Type B pancreatic cell (in vitro differentiated cells): ENCODE measurements at regions not wholly inside any gene's neighbourhood (a gene's known extent, or its start where the extent isn't known, plus 50 kb on each side); places are given as distances from the start of the nearest gene placed in this dataset.

Source experiments
- DNase-seq: peaks from one replicate; pipeline ENCODE4 v3.0.0; 2021; ENCODE audit warnings: mixed read lengths; ENCODE audit not compliant: unreplicated experiment; ENCODE audit errors: extremely low spot score
- H3K27ac Mint-ChIP-seq: 2 replicates; pipeline ENCODE4 v1.8.0; 2021; ENCODE audit warnings: mild to moderate bottlenecking, mixed read lengths
- H3K27me3 Mint-ChIP-seq: 2 replicates; pipeline ENCODE4 v1.8.0; 2021; ENCODE audit warnings: mixed read lengths
- H3K36me3 Mint-ChIP-seq: 2 replicates; pipeline ENCODE4 v1.8.0; 2021; ENCODE audit warnings: mixed read lengths
- H3K4me1 Mint-ChIP-seq: one replicate; pipeline ENCODE4 v1.8.0; 2021; ENCODE audit warnings: mixed read lengths; ENCODE audit not compliant: unreplicated experiment
- H3K4me3 Mint-ChIP-seq: 2 replicates; pipeline ENCODE4 v1.8.0; 2021; ENCODE audit warnings: mild to moderate bottlenecking, mixed read lengths
- H3K9me3 Mint-ChIP-seq: 2 replicates; pipeline ENCODE4 v1.8.0; 2021; ENCODE audit warnings: mixed read lengths
- TF ChIP-seq, protein P1 (sequence below): fragments of 200-600 bp; sonication (generic); conservative IDR thresholded peaks from 2 replicates; pipeline ENCODE4 v1.5.0; 2021; ENCODE audit warnings: antibody characterized with exemption, mild to moderate bottlenecking

DNA sequence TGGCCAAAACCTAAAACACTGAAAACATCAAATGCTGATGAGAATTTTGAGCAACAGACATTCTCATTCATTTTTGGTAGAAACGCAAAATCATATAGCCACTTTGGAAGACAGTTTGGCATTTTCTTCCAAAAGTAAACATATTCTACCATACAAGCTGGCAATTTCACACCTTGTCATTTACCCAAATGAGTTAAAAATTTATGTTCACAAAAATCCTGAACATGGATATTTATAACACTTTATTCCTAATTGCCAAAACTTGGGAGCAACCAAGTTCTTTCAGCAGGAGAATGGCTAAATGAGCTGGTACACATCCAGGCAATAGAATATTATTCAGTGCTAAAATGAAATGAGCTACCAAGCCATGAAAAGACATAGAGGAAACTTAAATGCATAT, 1270.1 kb upstream of the ACO1 start:
- H3K27ac Mint-ChIP-seq = no peak overlapping the region
- no peaks in the 10 kb centered on the region for H3K9me3 Mint-ChIP-seq
- no peaks in the 10 kb centered on the region for H3K36me3 Mint-ChIP-seq
- no peak for DNase-seq
- H3K4me3 Mint-ChIP-seq = no peak overlapping the region
- H3K4me1 Mint-ChIP-seq = no peaks in the 10 kb centered on the region
- TF ChIP-seq, protein P1, sequence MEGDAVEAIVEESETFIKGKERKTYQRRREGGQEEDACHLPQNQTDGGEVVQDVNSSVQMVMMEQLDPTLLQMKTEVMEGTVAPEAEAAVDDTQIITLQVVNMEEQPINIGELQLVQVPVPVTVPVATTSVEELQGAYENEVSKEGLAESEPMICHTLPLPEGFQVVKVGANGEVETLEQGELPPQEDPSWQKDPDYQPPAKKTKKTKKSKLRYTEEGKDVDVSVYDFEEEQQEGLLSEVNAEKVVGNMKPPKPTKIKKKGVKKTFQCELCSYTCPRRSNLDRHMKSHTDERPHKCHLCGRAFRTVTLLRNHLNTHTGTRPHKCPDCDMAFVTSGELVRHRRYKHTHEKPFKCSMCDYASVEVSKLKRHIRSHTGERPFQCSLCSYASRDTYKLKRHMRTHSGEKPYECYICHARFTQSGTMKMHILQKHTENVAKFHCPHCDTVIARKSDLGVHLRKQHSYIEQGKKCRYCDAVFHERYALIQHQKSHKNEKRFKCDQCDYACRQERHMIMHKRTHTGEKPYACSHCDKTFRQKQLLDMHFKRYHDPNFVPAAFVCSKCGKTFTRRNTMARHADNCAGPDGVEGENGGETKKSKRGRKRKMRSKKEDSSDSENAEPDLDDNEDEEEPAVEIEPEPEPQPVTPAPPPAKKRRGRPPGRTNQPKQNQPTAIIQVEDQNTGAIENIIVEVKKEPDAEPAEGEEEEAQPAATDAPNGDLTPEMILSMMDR = no peak
- no peaks in the 10 kb centered on the region for H3K27me3 Mint-ChIP-seq

DNA sequence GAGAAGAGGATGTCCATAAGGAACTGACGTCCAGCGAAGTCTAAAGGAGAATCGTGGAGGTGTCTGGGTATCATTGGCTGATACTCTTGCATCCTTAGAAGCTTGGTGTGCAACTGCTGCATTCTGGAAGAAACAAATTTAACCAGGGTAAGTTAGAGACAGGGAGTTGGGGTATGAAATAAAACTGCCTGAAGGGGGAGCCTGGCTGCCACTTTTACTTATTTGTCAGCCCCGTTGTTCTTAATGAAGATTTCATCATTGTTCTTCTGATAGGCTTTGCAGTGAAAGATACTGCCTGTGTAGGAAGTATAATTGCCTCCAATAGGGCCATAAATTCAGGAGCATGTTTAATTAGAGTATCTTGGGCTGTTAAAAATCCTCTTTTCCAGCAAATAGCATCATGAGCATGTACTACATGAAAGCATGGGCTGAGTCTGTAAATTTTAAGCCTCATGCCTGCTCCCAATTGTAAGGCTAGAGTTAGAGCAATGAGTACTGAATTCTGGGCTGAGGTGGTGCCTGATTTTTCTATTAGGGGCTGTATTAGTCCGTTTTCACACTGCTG, 1264.5 kb upstream of the ACO1 start:
- Mint-ChIP-seq H3K27ac (no peak overlapping the region), H3K9me3 (peaks cover 5% of the 10 kb centered on the region), H3K4me1 (no peaks in the 10 kb centered on the region), H3K27me3 (no peaks in the 10 kb centered on the region), H3K36me3 (no peaks in the 10 kb centered on the region), H3K4me3 (no peak overlapping the region)
- no peak for DNase-seq
- TF ChIP-seq, protein P1 = peak; percentile 62

DNA sequence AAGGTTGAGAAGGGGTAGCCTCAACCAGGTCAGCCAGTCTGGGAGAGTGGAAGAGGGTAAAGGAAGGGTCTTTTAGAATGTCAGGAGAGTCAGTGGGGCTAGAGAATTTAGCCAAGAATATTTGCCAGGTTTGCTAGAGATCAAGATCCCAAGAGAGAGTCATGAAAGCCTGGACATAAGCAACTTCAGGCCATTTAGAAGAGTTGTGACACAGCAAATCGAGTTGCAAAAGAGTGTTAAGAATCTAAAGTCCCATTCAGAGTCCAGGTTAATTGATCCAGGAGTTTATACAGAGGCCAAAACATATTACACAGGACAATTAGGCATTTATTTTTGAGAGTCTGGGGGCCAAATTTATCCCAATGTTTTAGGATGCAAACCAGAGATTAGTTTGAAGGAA, 1260.1 kb upstream of the ACO1 start:
- DNase-seq = no peak
- H3K4me1 Mint-ChIP-seq = no peaks in the 10 kb centered on the region
- H3K27ac Mint-ChIP-seq = no peak overlapping the region
- H3K4me3 Mint-ChIP-seq = no peak overlapping the region
- H3K36me3 Mint-ChIP-seq = no peaks in the 10 kb centered on the region
- peaks cover 5% of the 10 kb centered on the region for H3K9me3 Mint-ChIP-seq
- TF ChIP-seq, protein P1 = no peak
- H3K27me3 Mint-ChIP-seq = no peaks in the 10 kb centered on the region

DNA sequence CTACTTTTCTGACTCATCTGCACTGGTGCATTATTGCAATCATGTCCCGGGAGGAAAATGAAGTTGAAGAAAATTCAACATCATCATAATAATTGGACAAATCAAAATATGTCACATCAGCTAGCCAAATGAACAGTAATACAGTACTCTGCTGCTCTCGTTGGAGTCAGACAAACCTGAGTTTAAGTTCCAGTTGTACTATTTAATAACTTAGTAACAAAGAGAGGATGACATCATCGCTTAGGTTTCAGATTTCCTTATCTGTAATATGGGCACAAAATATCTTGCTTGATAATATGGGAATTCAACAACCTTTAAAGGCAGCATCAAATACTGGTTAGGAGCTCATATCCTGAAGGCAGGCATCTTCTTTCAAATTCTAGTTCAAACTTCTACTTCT, 1248.9 kb upstream of the ACO1 start:
- TF ChIP-seq, protein P1 = no peak
- no peak for DNase-seq
- no peaks in the 10 kb centered on the region for H3K9me3 Mint-ChIP-seq
- no peak overlapping the region for H3K4me3 Mint-ChIP-seq
- no peaks in the 10 kb centered on the region for H3K36me3 Mint-ChIP-seq
- no peak overlapping the region for H3K27ac Mint-ChIP-seq
- no peaks in the 10 kb centered on the region for H3K4me1 Mint-ChIP-seq
- no peaks in the 10 kb centered on the region for H3K27me3 Mint-ChIP-seq

DNA sequence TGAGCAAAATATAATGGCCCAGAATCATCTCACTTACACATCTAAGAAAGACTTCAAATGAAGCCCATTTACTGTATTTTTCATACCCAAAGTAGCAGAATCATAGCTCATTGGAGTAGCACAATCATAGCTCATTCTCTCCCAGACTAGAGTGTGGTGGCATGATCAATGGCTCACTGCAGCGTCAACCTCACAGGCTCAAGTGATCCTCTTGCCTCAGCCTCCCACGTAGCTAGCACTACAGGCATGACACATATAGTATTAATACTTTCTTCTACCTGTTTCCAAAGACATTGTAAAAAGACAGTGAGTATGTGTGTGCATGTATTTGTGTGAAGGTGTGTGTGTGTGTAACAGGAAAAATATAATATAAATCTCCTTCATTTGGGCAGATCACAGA, 1247.9 kb upstream of the ACO1 start:
- no peak overlapping the region for H3K4me3 Mint-ChIP-seq
- TF ChIP-seq, protein P1 = no peak
- no peaks in the 10 kb centered on the region for H3K36me3 Mint-ChIP-seq
- no peak overlapping the region for H3K27ac Mint-ChIP-seq
- H3K4me1 Mint-ChIP-seq = no peaks in the 10 kb centered on the region
- H3K27me3 Mint-ChIP-seq = no peaks in the 10 kb centered on the region
- H3K9me3 Mint-ChIP-seq = no peaks in the 10 kb centered on the region
- DNase-seq = no peak
